Natural killer cell (primary cell): ENCODE measurements at regions not wholly inside any gene's neighbourhood (a gene's known extent, or its start where the extent isn't known, plus 50 kb on each side); places are given as distances from the start of the nearest gene placed in this dataset.

Source experiments
- ATAC-seq, 3 donors: fragments of 150-1000 bp in 2 of 3; fragments of 200-7000 bp in 1 of 3; cut with Tn5 transposase; 1 replicate in 1 of 3; 2 replicates in 2 of 3; pipeline ENCODE4 v1.10.0; 2021; ENCODE audit warnings: mild to moderate bottlenecking in 2 of 3, moderate library complexity in 2 of 3
- DNase-seq, 2 donors: peaks; one replicate each; pipeline versions ENCODE4 v3.0.0 to v3.0.0-alpha.2; 2013 to 2021; ENCODE audit warnings: mixed read lengths in 1 of 2
- H3K27ac ChIP-seq: one replicate; pipeline ENCODE4 v1.5.1; 2013; ENCODE audit warnings: mild to moderate bottlenecking, low read length
- H3K27me3 ChIP-seq: one replicate; pipeline ENCODE4 v1.6.1; 2013; ENCODE audit warnings: low read length; ENCODE audit not compliant: control insufficient read depth, insufficient read depth
- H3K36me3 ChIP-seq: one replicate; pipeline ENCODE4 v1.6.1; 2013; ENCODE audit warnings: low read length; ENCODE audit not compliant: control insufficient read depth, insufficient read depth
- H3K4me1 ChIP-seq: one replicate; pipeline ENCODE4 v1.6.1; 2013; ENCODE audit warnings: low read length; ENCODE audit not compliant: control insufficient read depth, insufficient read depth
- H3K4me3 ChIP-seq: one replicate; pipeline ENCODE4 v1.5.1; 2013; ENCODE audit warnings: low read length
- H3K9me3 ChIP-seq: one replicate; pipeline ENCODE4 v1.6.1; 2013; ENCODE audit warnings: low read length; ENCODE audit not compliant: control insufficient read depth, insufficient read depth
- H3K27ac Mint-ChIP-seq, 2 donors: one replicate each; pipeline ENCODE4 v1.8.0; 2022; ENCODE audit warnings: mild to moderate bottlenecking in 2 of 2, mixed read lengths in 2 of 2, moderate library complexity in 1 of 2
- H3K27me3 Mint-ChIP-seq, 2 donors: one replicate each; pipeline ENCODE4 v1.8.0; 2022; ENCODE audit warnings: low read depth in 2 of 2, mixed read lengths in 2 of 2
- H3K36me3 Mint-ChIP-seq: one replicate; pipeline ENCODE4 v1.8.0; 2022; ENCODE audit warnings: mixed read lengths
- H3K4me1 Mint-ChIP-seq, 2 donors: one replicate each; pipeline ENCODE4 v1.8.0; 2022; ENCODE audit warnings: mixed read lengths in 2 of 2
- H3K4me3 Mint-ChIP-seq: one replicate; pipeline ENCODE4 v1.8.0; 2022; ENCODE audit warnings: mild to moderate bottlenecking, moderate library complexity, mixed read lengths
- H3K9me3 Mint-ChIP-seq, 2 donors: one replicate each; pipeline ENCODE4 v1.8.0; 2022; ENCODE audit warnings: mixed read lengths in 2 of 2
- WGBS: methylation state at CpG from one replicate; pipeline ENCODE4 v1.1.7; 2013; ENCODE audit warnings: missing lambda C conversion rate; ENCODE audit not compliant: insufficient coverage; 5-methylcytosine and 5-hydroxymethylcytosine counted together
- intact Hi-C: fragments of 100-400 bp; cut with micrococcal nuclease; formaldehyde crosslinking; loops from one replicate; pipeline ENCODE4 v1.14.2; 2022
- TF ChIP-seq, protein P1 (sequence below): fragments of 200-600 bp; IDR thresholded peaks from one replicate; pipeline ENCODE4 v1.8.0; 2022; ENCODE audit warnings: antibody characterized with exemption

DNA sequence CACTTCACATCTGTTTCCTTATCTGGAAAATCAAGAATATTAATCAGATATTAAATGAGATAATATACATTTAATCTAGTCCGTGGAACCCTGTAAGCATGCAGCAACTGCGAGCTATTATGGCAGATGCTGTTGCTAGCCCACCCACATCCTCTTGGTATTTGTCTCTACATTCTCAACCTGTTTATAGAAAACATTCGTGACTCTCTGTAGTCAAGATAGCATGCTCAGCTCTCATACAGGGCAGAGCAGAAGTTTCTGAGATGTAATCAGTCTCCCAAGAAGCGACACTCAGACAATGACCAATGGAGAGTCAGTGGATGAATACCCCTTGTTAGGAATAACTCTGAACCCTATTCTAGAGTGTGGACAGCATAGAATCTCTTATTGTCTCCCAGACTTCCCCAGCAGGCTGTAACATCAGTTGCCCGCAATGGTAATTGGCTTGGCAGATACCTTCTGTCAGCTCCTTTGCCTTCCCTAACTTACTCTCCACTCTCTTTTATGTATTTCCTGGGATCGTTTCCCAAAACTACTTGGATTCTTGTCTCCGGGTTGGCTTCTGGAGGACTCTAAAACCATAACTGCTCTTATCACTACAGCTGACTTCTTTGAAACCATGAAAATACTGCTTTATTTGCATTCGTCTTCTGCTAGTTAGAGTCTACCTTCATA lies 400.7 kb upstream of the TNP1 start:
- Mint-ChIP-seq H3K4me1 (no peaks in the 10 kb centered on the region), H3K4me3 (no peak overlapping the region), H3K36me3 (no peaks in the 10 kb centered on the region), H3K27me3 (peaks cover 9 to 12% of the 10 kb centered on the region in 2 donors), H3K27ac (no peak overlapping the region), H3K9me3 (no peaks in the 10 kb centered on the region)
- no peaks in the 10 kb centered on the region for H3K4me1 ChIP-seq
- no peaks in the 10 kb centered on the region for H3K36me3 ChIP-seq
- intact Hi-C loops: no loop called here
- ATAC-seq: no peak
- H3K27me3 ChIP-seq: no peaks in the 10 kb centered on the region
- H3K9me3 ChIP-seq: no peaks in the 10 kb centered on the region
- TF ChIP-seq, protein P1, sequence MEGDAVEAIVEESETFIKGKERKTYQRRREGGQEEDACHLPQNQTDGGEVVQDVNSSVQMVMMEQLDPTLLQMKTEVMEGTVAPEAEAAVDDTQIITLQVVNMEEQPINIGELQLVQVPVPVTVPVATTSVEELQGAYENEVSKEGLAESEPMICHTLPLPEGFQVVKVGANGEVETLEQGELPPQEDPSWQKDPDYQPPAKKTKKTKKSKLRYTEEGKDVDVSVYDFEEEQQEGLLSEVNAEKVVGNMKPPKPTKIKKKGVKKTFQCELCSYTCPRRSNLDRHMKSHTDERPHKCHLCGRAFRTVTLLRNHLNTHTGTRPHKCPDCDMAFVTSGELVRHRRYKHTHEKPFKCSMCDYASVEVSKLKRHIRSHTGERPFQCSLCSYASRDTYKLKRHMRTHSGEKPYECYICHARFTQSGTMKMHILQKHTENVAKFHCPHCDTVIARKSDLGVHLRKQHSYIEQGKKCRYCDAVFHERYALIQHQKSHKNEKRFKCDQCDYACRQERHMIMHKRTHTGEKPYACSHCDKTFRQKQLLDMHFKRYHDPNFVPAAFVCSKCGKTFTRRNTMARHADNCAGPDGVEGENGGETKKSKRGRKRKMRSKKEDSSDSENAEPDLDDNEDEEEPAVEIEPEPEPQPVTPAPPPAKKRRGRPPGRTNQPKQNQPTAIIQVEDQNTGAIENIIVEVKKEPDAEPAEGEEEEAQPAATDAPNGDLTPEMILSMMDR: no peak
- no peak overlapping the region for H3K27ac ChIP-seq
- H3K4me3 ChIP-seq: no peak overlapping the region
- no peak for DNase-seq
- WGBS: 84% methylated on average over 8 of the region's 8 CpGs

DNA sequence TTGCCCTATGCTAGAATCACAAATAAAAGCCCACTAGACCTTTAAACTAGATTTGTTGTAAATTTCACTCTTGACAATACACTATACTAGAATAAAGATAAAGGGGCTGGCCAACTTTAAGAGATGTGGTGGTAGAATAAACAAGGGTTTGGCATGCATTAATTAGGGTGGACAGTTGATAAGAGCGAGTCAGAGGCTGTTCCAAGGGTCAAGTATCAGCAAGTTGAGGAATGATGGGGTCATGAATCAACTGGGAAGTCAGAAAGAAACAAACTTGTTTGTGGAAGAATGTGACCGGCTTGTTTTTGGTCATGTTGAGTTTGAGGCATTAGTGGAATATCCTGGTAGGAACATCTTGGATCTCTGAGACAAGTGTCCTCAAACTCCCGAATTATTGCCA lies 398.3 kb upstream of the TNP1 start:
- intact Hi-C loops: no loop called here
- H3K27ac Mint-ChIP-seq: no peak overlapping the region
- no peaks in the 10 kb centered on the region for H3K4me1 ChIP-seq
- H3K9me3 Mint-ChIP-seq: no peaks in the 10 kb centered on the region
- no peaks in the 10 kb centered on the region for H3K4me1 Mint-ChIP-seq
- H3K36me3 Mint-ChIP-seq: no peaks in the 10 kb centered on the region
- TF ChIP-seq, protein P1: no peak
- H3K9me3 ChIP-seq: no peaks in the 10 kb centered on the region
- 86% methylated on average over 2 of the region's 3 CpGs for WGBS
- ATAC-seq (no peak), DNase-seq (no peak)
- H3K4me3 Mint-ChIP-seq: no peak overlapping the region
- no peaks in the 10 kb centered on the region for H3K36me3 ChIP-seq
- H3K4me3 ChIP-seq: no peak overlapping the region
- H3K27me3 ChIP-seq: no peaks in the 10 kb centered on the region
- peaks cover 14 to 18% of the 10 kb centered on the region in 2 donors for H3K27me3 Mint-ChIP-seq
- no peak overlapping the region for H3K27ac ChIP-seq

DNA sequence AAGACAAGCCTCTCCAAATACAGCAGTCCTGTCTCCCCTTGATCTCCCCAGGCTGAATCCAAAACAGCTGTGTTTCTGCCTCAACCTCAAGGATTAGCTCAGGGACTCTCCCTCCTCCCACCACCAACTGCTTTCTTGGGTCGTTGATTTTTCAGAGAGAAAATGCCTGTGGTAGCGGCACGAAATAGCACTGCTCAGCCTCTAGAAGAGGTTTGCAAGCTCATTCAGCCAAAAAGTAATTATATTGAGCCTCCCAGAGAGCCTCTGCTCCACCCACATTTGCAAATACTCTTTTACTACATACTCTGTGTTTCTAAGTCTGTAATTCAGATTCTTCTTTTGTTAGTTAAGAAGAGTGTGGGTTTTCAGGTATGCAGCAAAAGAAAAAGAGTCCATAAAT lies 396.4 kb upstream of the TNP1 start:
- Mint-ChIP-seq H3K4me1 (no peaks in the 10 kb centered on the region), H3K36me3 (no peaks in the 10 kb centered on the region), H3K4me3 (no peak overlapping the region), H3K27me3 (peaks cover 11 to 16% of the 10 kb centered on the region in 2 donors), H3K9me3 (no peaks in the 10 kb centered on the region), H3K27ac (no peak overlapping the region)
- DNase-seq: no peak
- no peaks in the 10 kb centered on the region for H3K9me3 ChIP-seq
- H3K27me3 ChIP-seq: no peaks in the 10 kb centered on the region
- H3K27ac ChIP-seq: no peak overlapping the region
- no peaks in the 10 kb centered on the region for H3K36me3 ChIP-seq
- TF ChIP-seq, protein P1: no peak
- intact Hi-C loops: no loop called here
- no peaks in the 10 kb centered on the region for H3K4me1 ChIP-seq
- ATAC-seq: no peak
- WGBS: 96% methylated on average over 3 of the region's 3 CpGs
- H3K4me3 ChIP-seq: no peak overlapping the region

DNA sequence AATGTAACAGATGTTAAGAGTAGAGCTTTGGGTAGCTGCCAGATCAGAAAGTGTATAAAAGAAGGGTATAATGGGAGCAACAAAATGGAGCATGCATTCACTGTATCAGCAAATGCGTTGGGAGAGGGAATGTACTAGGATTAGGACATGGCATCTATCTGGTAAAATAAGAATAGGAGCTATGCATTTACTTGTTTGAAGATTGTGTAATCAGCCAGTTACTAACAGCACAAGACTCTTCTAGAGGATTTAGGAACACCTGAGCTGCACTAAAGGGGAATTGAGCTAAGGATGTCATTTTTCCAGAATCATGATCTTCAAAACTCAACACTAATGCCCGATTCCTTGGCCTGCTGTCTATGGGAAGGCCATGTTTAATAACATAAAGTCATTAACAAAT lies 394.2 kb upstream of the TNP1 start:
- Histone ChIP-seq H3K9me3 (no peaks in the 10 kb centered on the region), H3K27me3 (no peaks in the 10 kb centered on the region), H3K36me3 (no peaks in the 10 kb centered on the region), H3K4me1 (no peaks in the 10 kb centered on the region), H3K4me3 (no peak overlapping the region), H3K27ac (no peak overlapping the region)
- intact Hi-C loops: no loop called here
- no peak overlapping the region for H3K4me3 Mint-ChIP-seq
- ATAC-seq: no peak
- H3K27me3 Mint-ChIP-seq: peaks cover 9 to 11% of the 10 kb centered on the region in 2 donors
- no peaks in the 10 kb centered on the region for H3K9me3 Mint-ChIP-seq
- no peaks in the 10 kb centered on the region for H3K36me3 Mint-ChIP-seq
- DNase-seq: no peak
- no peak overlapping the region for H3K27ac Mint-ChIP-seq
- no peaks in the 10 kb centered on the region for H3K4me1 Mint-ChIP-seq
- TF ChIP-seq, protein P1: no peak
- 89% methylated on average over 2 of the region's 2 CpGs for WGBS
